Thyroid gland (tissue), 4 donors: ENCODE measurements at regions not wholly inside any gene's neighbourhood (a gene's known extent, or its start where the extent isn't known, plus 50 kb on each side); places are given as distances from the start of the nearest gene placed in this dataset.

Experiments
- DNase-seq, 2 donors: peaks; one replicate each; pipeline ENCODE4 v3.0.0-alpha.2; 2019
- H3K27ac ChIP-seq, 3 donors: fragments of 200-600 bp; sonication (generic); 1 replicate in 2 of 3; 2 replicates in 1 of 3; pipeline ENCODE4 v1.5.1; 2016 to 2019; ENCODE audit warnings: mild to moderate bottlenecking in 1 of 3, moderate library complexity in 1 of 3
- H3K27me3 ChIP-seq: fragments of 200-600 bp; sonication (generic); one replicate; pipeline ENCODE4 v1.5.1; 2019
- H3K36me3 ChIP-seq, 2 donors: fragments of 200-600 bp; sonication (generic); one replicate each; pipeline ENCODE4 v1.5.1; 2016 to 2019
- H3K4me1 ChIP-seq, 2 donors: fragments of 200-600 bp; sonication (generic); one replicate each; pipeline ENCODE4 v1.5.1; 2017 to 2019
- H3K4me3 ChIP-seq, 3 donors: fragments of 200-600 bp; sonication (generic); replicated peaks in 1 of 3; 1 replicate in 2 of 3; 2 replicates in 1 of 3; pipeline ENCODE4 v1.5.1; 2016; ENCODE audit warnings: mild to moderate bottlenecking in 1 of 3
- H3K9me3 ChIP-seq: fragments of 200-600 bp; sonication (generic); one replicate; pipeline ENCODE4 v1.5.1; 2017
- POLR2A ChIP-seq, 2 donors: fragments of 450-650 bp; IDR thresholded peaks; one replicate each; pipeline ENCODE4 v1.6.1; 2017; ENCODE audit warnings: antibody characterized with exemption in 2 of 2, mild to moderate bottlenecking in 2 of 2, moderate library complexity in 1 of 2
- WGBS, 2 donors: methylation state at CpG; one replicate each; pipeline ENCODE4 v1.1.5; 2017; 5-methylcytosine and 5-hydroxymethylcytosine counted together
- intact Hi-C: fragments of 100-400 bp; cut with DNase I; formaldehyde crosslinking; loops from one replicate; pipeline ENCODE4 v1.15.1; 2023
- TF ChIP-seq, protein P1 (sequence below), 6 experiments: fragments of 200-600 bp in 3 of 6; fragments of 450-650 bp in 3 of 6; sonication (generic) in 3 of 6; IDR thresholded peaks; one replicate each; pipeline ENCODE4 v1.5.1; 2016 to 2019; ENCODE audit warnings: antibody characterized with exemption in 6 of 6, mild to moderate bottlenecking in 2 of 6, inconsistent platforms in 1 of 6, moderate library complexity in 1 of 6

GRCh38 chrX:140167551-140167950, 202.2 kb upstream of the CXorf66 start:
- Histone ChIP-seq H3K36me3 (no peaks in the 10 kb centered on the region), H3K27ac (no peak overlapping the region), H3K4me3 (no peak overlapping the region), H3K27me3 (no peaks in the 10 kb centered on the region), H3K9me3 (no peaks in the 10 kb centered on the region), H3K4me1 (no peaks in the 10 kb centered on the region)
- TF ChIP-seq, protein P1, sequence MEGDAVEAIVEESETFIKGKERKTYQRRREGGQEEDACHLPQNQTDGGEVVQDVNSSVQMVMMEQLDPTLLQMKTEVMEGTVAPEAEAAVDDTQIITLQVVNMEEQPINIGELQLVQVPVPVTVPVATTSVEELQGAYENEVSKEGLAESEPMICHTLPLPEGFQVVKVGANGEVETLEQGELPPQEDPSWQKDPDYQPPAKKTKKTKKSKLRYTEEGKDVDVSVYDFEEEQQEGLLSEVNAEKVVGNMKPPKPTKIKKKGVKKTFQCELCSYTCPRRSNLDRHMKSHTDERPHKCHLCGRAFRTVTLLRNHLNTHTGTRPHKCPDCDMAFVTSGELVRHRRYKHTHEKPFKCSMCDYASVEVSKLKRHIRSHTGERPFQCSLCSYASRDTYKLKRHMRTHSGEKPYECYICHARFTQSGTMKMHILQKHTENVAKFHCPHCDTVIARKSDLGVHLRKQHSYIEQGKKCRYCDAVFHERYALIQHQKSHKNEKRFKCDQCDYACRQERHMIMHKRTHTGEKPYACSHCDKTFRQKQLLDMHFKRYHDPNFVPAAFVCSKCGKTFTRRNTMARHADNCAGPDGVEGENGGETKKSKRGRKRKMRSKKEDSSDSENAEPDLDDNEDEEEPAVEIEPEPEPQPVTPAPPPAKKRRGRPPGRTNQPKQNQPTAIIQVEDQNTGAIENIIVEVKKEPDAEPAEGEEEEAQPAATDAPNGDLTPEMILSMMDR (IDR thresholded peaks at IDR 0.05) = no peak
- no peak for TF ChIP-seq POLR2A (IDR thresholded peaks at IDR 0.05)
- 58 to 62% methylated on average over 2 of the region's 2 CpGs for WGBS, 2 donors
- intact Hi-C loops = no loop called here
- no peak for DNase-seq

DNA sequence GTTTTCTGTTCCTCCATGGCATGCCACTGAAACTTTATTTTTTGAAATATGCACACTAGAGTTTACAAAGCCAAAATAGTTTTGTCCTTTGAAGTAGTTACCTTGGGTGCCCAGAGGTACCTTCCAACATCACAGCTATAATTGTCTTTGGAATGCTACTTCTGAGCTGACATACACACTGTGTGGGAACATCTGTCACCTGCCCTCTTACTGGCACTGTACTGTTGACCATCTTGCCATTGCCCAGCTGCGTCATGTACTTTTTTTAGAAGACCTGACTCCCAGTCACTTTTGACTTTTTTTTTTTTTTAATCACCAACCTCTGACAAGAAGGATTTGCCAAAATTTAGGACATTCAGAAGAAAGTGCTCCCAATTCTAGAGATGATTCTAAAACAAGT, 200.5 kb upstream of the CXorf66 start:
- Histone ChIP-seq H3K27me3 (no peaks in the 10 kb centered on the region), H3K4me1 (no peaks in the 10 kb centered on the region), H3K4me3 (no peak overlapping the region), H3K27ac (no peak overlapping the region), H3K36me3 (no peaks in the 10 kb centered on the region), H3K9me3 (no peaks in the 10 kb centered on the region)
- intact Hi-C loops = no loop called here
- no peak for DNase-seq
- WGBS, 2 donors = 88 to 100% methylated on average over 1 of the region's 1 CpG
- TF ChIP-seq, protein P1 (IDR thresholded peaks at IDR 0.05) = no peak
- no peak for TF ChIP-seq POLR2A (IDR thresholded peaks at IDR 0.05)

- no peak overlapping the region for H3K4me3 ChIP-seq
- DNase-seq = no peak
- H3K4me1 ChIP-seq = no peaks in the 10 kb centered on the region
- 69 to 70% methylated on average over 5 of the region's 5 CpGs for WGBS, 2 donors
- intact Hi-C loops = no loop called here
- TF ChIP-seq POLR2A (IDR thresholded peaks at IDR 0.05) = no peak
- TF ChIP-seq, protein P1 (IDR thresholded peaks at IDR 0.05) = no peak
- H3K9me3 ChIP-seq = no peaks in the 10 kb centered on the region
- no peaks in the 10 kb centered on the region for H3K27me3 ChIP-seq
- no peaks in the 10 kb centered on the region for H3K36me3 ChIP-seq
- no peak overlapping the region for H3K27ac ChIP-seq
Measured at GRCh38 chrX:140164391-140164790, 199.1 kb upstream of the CXorf66 start.

GRCh38 chrX:140163371-140164159, 198.2 kb upstream of the CXorf66 start:
- no peaks in the 10 kb centered on the region for H3K36me3 ChIP-seq
- intact Hi-C loops = no loop called here
- H3K27me3 ChIP-seq = no peaks in the 10 kb centered on the region
- TF ChIP-seq, protein P1 (IDR thresholded peaks at IDR 0.05) = no peak
- TF ChIP-seq POLR2A (IDR thresholded peaks at IDR 0.05) = no peak
- H3K9me3 ChIP-seq = no peaks in the 10 kb centered on the region
- H3K4me1 ChIP-seq = no peaks in the 10 kb centered on the region
- no peak overlapping the region for H3K4me3 ChIP-seq
- H3K27ac ChIP-seq = no peak overlapping the region
- no peak for DNase-seq
- 63 to 68% methylated on average over 3 of the region's 3 CpGs for WGBS, 2 donors

GRCh38 chrX:140157611-140158010, 192.3 kb upstream of the CXorf66 start:
- DNase-seq = no peak
- Histone ChIP-seq H3K27me3 (no peaks in the 10 kb centered on the region), H3K9me3 (no peaks in the 10 kb centered on the region), H3K36me3 (no peaks in the 10 kb centered on the region), H3K27ac (no peak overlapping the region), H3K4me3 (no peak overlapping the region), H3K4me1 (no peaks in the 10 kb centered on the region)
- 48 to 81% methylated on average over 4 of the region's 4 CpGs for WGBS, 2 donors
- intact Hi-C loops = no loop called here
- TF ChIP-seq, protein P1 (IDR thresholded peaks at IDR 0.05) = no peak
